Ishikawa (cell line): ENCODE measurements at regions not wholly inside any gene's neighbourhood (a gene's known extent, or its start where the extent isn't known, plus 50 kb on each side); places are given as distances from the start of the nearest gene placed in this dataset.

Source experiments
- CREB1 ChIP-seq: IDR thresholded peaks from 2 replicates; pipeline ENCODE4 v1.6.1; 2012; ENCODE audit warnings: low read depth
- FOXM1 ChIP-seq: IDR thresholded peaks from 2 replicates; pipeline ENCODE4 v1.6.1; 2012; ENCODE audit warnings: low read depth, borderline replicate concordance
- MAX ChIP-seq: IDR thresholded peaks from 2 replicates; pipeline ENCODE4 v1.6.1; 2012
- RAD21 ChIP-seq: IDR thresholded peaks from 2 replicates; pipeline ENCODE4 v1.6.1; 2012; ENCODE audit warnings: low read depth
- REST ChIP-seq: IDR thresholded peaks from 2 replicates; pipeline ENCODE4 v1.6.1; 2012; ENCODE audit warnings: low read depth, mild to moderate bottlenecking

- TF ChIP-seq REST, result no peak
- TF ChIP-seq CREB1, result no peak
- peak; percentile 41 for TF ChIP-seq RAD21
- TF ChIP-seq MAX, result no peak
These were observed 101.1 kb upstream of the CYLC1 start for GRCh38 chrX:83759872-83760271.

- TF ChIP-seq FOXM1 (no peak), RAD21 (peak; percentile 27; the same call in 1 of the 2 replicates)
These were observed 89.3 kb upstream of the CYLC1 start for GRCh38 chrX:83771664-83772063.
